NCI-H2171 treated with DMSO at 0.1 percent for 48 hours (cell line): ENCODE measurements at regions not wholly inside any gene's neighbourhood (a gene's known extent, or its start where the extent isn't known, plus 50 kb on each side); places are given as distances from the start of the nearest gene placed in this dataset.

ENCODE experiments used
- DNase-seq: peaks from one replicate; lab custom pipeline; 2025; lab: John Stamatoyannopoulos, UW

- no peak for DNase-seq
Observed at GRCh38 chr19:30083125-30083681, 141.2 kb downstream of the URI1 start.

GRCh38 chr19:30083701-30084156, 141.7 kb downstream of the URI1 start:
- DNase-seq, result no peak

- no peak for DNase-seq
Observed at GRCh38 chr19:30084390-30084819, 142.4 kb downstream of the URI1 start.

GRCh38 chr19:30085394-30085793, 143.4 kb downstream of the URI1 start:
- no peak for DNase-seq

GRCh38 chr19:30086220-30086619, 144.2 kb downstream of the URI1 start:
- no peak for DNase-seq

GRCh38 chr19:30086916-30087315, 144.9 kb downstream of the URI1 start:
- DNase-seq, result no peak

GRCh38 chr19:30087381-30088138, 145.5 kb downstream of the URI1 start:
- no peak for DNase-seq

- DNase-seq, result no peak
Observed at GRCh38 chr19:30088567-30088966, 146.5 kb downstream of the URI1 start.

- no peak for DNase-seq
Observed at GRCh38 chr19:30089086-30089665, 147.1 kb downstream of the URI1 start.

- DNase-seq, result no peak
Observed at GRCh38 chr19:30090476-30090875, 148.4 kb downstream of the URI1 start.

GRCh38 chr19:30090963-30091362, 148.9 kb downstream of the URI1 start:
- no peak for DNase-seq

- no peak for DNase-seq
Observed at GRCh38 chr19:30091456-30091855, 149.4 kb downstream of the URI1 start.

- DNase-seq, result no peak
Observed at GRCh38 chr19:30091856-30092255, 149.8 kb downstream of the URI1 start.

- no peak for DNase-seq
Observed at GRCh38 chr19:30092721-30093569, 150.9 kb downstream of the URI1 start.

- no peak for DNase-seq
Observed at GRCh38 chr19:30093966-30094755, 152.1 kb downstream of the URI1 start.

GRCh38 chr19:30094756-30095140, 152.7 kb downstream of the URI1 start:
- no peak for DNase-seq

GRCh38 chr19:30095171-30095570, 153.1 kb downstream of the URI1 start:
- no peak for DNase-seq

GRCh38 chr19:30096596-30097370, 154.7 kb downstream of the URI1 start:
- no peak for DNase-seq

GRCh38 chr19:30097746-30098280, 155.8 kb downstream of the URI1 start:
- no peak for DNase-seq

GRCh38 chr19:30102239-30102638, 160.2 kb downstream of the URI1 start:
- no peak for DNase-seq

GRCh38 chr19:30102666-30103065, 160.6 kb downstream of the URI1 start:
- no peak for DNase-seq
